ENCODE measurements at regions not wholly inside any gene's neighbourhood (a gene's known extent, or its start where the extent isn't known, plus 50 kb on each side); places are given as distances from the start of the nearest gene placed in this dataset.

GRCh38 chr1:87437663-87438295, 109.1 kb downstream of the LMO4 start:
- H3K79me2 ChIP-seq (ENCODE audit: insufficient read depth, low read depth, low read length), result no peaks in the 10 kb centered on the region
- CTCF ChIA-PET (ENCODE audit: unreplicated experiment), result interaction anchor here (0.5 kb wide), 1 partner anchor 108 kb away, joined by 6 read pairs; no protein-coding TSS in a partner anchor
- no peak overlapping the region for H3K27ac ChIP-seq (ENCODE audit: low read depth, low read length, poor library complexity, severe bottlenecking)
- no peak overlapping the region for H3K4me2 ChIP-seq (ENCODE audit: low read length)
- DNase-seq (ENCODE audit: low spot score), result no peak
- no peaks in the 10 kb centered on the region for H3K9me3 ChIP-seq (ENCODE audit: low read length)
- no peaks in the 10 kb centered on the region for H3K9me2 ChIP-seq (ENCODE audit: insufficient read depth, low read length)
- H3K36me3 ChIP-seq (ENCODE audit: insufficient read depth, low read length), result no peaks in the 10 kb centered on the region
- TF ChIP-seq, protein P1, sequence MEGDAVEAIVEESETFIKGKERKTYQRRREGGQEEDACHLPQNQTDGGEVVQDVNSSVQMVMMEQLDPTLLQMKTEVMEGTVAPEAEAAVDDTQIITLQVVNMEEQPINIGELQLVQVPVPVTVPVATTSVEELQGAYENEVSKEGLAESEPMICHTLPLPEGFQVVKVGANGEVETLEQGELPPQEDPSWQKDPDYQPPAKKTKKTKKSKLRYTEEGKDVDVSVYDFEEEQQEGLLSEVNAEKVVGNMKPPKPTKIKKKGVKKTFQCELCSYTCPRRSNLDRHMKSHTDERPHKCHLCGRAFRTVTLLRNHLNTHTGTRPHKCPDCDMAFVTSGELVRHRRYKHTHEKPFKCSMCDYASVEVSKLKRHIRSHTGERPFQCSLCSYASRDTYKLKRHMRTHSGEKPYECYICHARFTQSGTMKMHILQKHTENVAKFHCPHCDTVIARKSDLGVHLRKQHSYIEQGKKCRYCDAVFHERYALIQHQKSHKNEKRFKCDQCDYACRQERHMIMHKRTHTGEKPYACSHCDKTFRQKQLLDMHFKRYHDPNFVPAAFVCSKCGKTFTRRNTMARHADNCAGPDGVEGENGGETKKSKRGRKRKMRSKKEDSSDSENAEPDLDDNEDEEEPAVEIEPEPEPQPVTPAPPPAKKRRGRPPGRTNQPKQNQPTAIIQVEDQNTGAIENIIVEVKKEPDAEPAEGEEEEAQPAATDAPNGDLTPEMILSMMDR (conservative IDR thresholded peaks at IDR 0.05; ENCODE audit: low read length), result no peak
- no peak for TF ChIP-seq EZH2phosphoT487 (IDR thresholded peaks at IDR 0.05; ENCODE audit: borderline replicate concordance, low read depth, low read length)
- no peak overlapping the region for H2AFZ ChIP-seq (ENCODE audit: low read length)
- BruUV-seq (replicated peaks), result no TSS peak
- no peaks in the 10 kb centered on the region for H3K4me1 ChIP-seq (ENCODE audit: insufficient read depth, low read length, poor library complexity, severe bottlenecking)
- POLR2A ChIA-PET, result interaction anchor here (0.5 to 1.8 kb wide), 10 partner anchors 9 to 340 kb away, joined by 3 to 7 read pairs (median 3); no protein-coding TSS in a partner anchor
- intact Hi-C loops (cut with micrococcal nuclease; ENCODE audit: unreplicated experiment), result no loop called here
- H4K20me1 ChIP-seq (ENCODE audit: insufficient read depth, low read length), result no peaks in the 10 kb centered on the region
- H3K4me3 ChIP-seq (ENCODE audit: low read depth, low read length, poor library complexity, severe bottlenecking), result no peak overlapping the region

DNA sequence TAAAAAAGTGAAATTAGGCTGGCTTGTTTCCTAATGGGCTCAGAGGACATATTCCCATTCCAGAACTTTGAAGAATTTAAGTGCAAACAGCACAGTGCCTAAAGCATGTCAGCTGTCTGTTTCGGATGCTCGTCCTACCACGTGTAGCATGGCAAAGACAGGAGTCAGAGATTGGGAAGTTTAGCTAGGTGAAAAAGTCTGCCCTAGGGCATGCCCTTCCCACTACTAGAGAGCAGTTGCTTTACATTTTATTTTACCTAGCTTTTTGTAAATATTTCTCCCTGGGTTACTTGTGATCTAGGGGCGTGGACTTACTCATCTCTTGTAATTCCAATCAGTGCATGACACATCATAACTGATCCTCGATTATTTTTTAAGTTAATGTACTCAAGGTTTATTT, 111.1 kb downstream of the LMO4 start:
- Histone ChIP-seq H3K9me2 (ENCODE audit: insufficient read depth, low read length) (no peaks in the 10 kb centered on the region), H3K4me3 (ENCODE audit: low read depth, low read length, poor library complexity, severe bottlenecking) (no peak overlapping the region), H3K79me2 (ENCODE audit: insufficient read depth, low read depth, low read length) (no peaks in the 10 kb centered on the region), H3K4me1 (ENCODE audit: insufficient read depth, low read length, poor library complexity, severe bottlenecking) (no peaks in the 10 kb centered on the region), H3K4me2 (ENCODE audit: low read length) (no peak overlapping the region), H3K36me3 (ENCODE audit: insufficient read depth, low read length) (no peaks in the 10 kb centered on the region), H3K9me3 (ENCODE audit: low read length) (no peaks in the 10 kb centered on the region), H3K27ac (ENCODE audit: low read depth, low read length, poor library complexity, severe bottlenecking) (no peak overlapping the region), H2AFZ (ENCODE audit: low read length) (no peak overlapping the region), H4K20me1 (ENCODE audit: insufficient read depth, low read length) (no peaks in the 10 kb centered on the region)
- POLR2A ChIA-PET, result interaction anchor here (0.9 to 1.1 kb wide), 2 partner anchors 37 to 106 kb away, joined by 3 read pairs; no protein-coding TSS in a partner anchor
- CTCF ChIA-PET (ENCODE audit: unreplicated experiment), result no interaction called here
- intact Hi-C loops (cut with micrococcal nuclease; ENCODE audit: unreplicated experiment), result no loop called here
- no TSS peak for BruUV-seq (replicated peaks)
- no peak for DNase-seq (ENCODE audit: low spot score)
- TF ChIP-seq, protein P1 (conservative IDR thresholded peaks at IDR 0.05; ENCODE audit: low read length), result no peak
- no peak for TF ChIP-seq EZH2phosphoT487 (IDR thresholded peaks at IDR 0.05; ENCODE audit: borderline replicate concordance, low read depth, low read length)

- BruUV-seq (replicated peaks), result no TSS peak
- peak; percentile 47 for DNase-seq (ENCODE audit: low spot score)
- CTCF ChIA-PET (ENCODE audit: unreplicated experiment), result no interaction called here
- POLR2A ChIA-PET, result interaction anchor here (0.6 to 2.9 kb wide), 6 partner anchors 12 to 120 kb away, joined by 3 to 11 read pairs (median 4); partner anchors contain the start of gene LMO4
- Histone ChIP-seq H4K20me1 (ENCODE audit: insufficient read depth, low read length) (no peaks in the 10 kb centered on the region), H3K9me3 (ENCODE audit: low read length) (no peaks in the 10 kb centered on the region), H2AFZ (ENCODE audit: low read length) (peak overlapping the region; percentile 98), H3K4me1 (ENCODE audit: insufficient read depth, low read length, poor library complexity, severe bottlenecking) (peaks cover 10% of the 10 kb centered on the region), H3K79me2 (ENCODE audit: insufficient read depth, low read depth, low read length) (no peaks in the 10 kb centered on the region), H3K36me3 (ENCODE audit: insufficient read depth, low read length) (no peaks in the 10 kb centered on the region), H3K9me2 (ENCODE audit: insufficient read depth, low read length) (no peaks in the 10 kb centered on the region; the same call in 1 of the 2 replicates), H3K27ac (ENCODE audit: low read depth, low read length, poor library complexity, severe bottlenecking) (peak overlapping the region; percentile 10), H3K4me2 (ENCODE audit: low read length) (peak overlapping the region; percentile 50), H3K4me3 (ENCODE audit: low read depth, low read length, poor library complexity, severe bottlenecking) (peak overlapping the region; percentile 20)
- no peak for TF ChIP-seq EZH2phosphoT487 (IDR thresholded peaks at IDR 0.05; ENCODE audit: borderline replicate concordance, low read depth, low read length)
- TF ChIP-seq, protein P1 (conservative IDR thresholded peaks at IDR 0.05; ENCODE audit: low read length), result no peak
- intact Hi-C loops (cut with micrococcal nuclease; ENCODE audit: unreplicated experiment), result no loop called here
Measured at GRCh38 chr1:87449348-87449963, 120.8 kb downstream of the LMO4 start.

All from OCI-LY7 (cell line).